ENCODE measurements at regions not wholly inside any gene's neighbourhood (a gene's known extent, or its start where the extent isn't known, plus 50 kb on each side); places are given as distances from the start of the nearest gene placed in this dataset.

DNA sequence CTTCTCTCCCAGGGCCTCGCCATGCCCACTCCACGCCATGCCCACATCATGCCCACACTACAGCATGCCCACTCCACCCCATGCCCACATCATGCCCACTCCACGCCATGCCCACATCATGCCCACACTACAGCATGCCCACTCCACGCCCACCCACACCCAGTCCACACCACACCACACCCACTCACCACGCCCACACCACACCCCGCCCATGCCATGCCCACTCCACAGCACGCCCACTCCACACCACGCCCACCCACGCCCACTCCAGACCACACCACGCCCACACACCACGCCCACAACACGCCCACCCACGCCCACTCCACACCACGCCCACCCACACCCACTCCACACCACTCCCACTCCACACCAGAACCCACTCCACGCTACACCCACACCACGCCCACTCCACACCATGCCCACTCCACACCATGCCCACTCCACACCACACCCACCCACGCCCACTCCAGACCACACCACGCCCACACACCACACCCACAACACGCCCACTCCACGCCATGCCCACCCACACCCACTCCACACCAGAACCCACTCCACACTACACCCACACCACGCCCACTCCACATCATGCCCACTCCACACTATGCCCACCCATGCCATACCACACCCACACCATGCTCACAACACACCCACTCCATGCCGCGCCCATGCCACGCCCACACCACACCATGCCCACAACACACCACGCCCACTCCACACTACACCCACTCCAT lies 88.6 kb downstream of the ERMARD start:
- ATAC-seq (ENCODE audit: low FRiP score in 2 of 2) (peak; percentile 18 to 47), DNase-seq (peak in 1 of 2 donors; percentile 57)
- 89 to 91% methylated on average over 25 of the region's 25 CpGs for WGBS, 2 donors
- Histone ChIP-seq H3K4me3 (no peak overlapping the region), H3K36me3 (no peaks in the 10 kb centered on the region), H3K9me3 (no peaks in the 10 kb centered on the region), H3K27ac (no peak overlapping the region), H3K4me1 (no peaks in the 10 kb centered on the region), H3K27me3 (no peaks in the 10 kb centered on the region)
- TF ChIP-seq EP300 (IDR thresholded peaks at IDR 0.05) (no peak), POLR2A (IDR thresholded peaks at IDR 0.05) (no peak), POLR2AphosphoS5 (IDR thresholded peaks at IDR 0.05) (no peak)
- TF ChIP-seq, protein P1, sequence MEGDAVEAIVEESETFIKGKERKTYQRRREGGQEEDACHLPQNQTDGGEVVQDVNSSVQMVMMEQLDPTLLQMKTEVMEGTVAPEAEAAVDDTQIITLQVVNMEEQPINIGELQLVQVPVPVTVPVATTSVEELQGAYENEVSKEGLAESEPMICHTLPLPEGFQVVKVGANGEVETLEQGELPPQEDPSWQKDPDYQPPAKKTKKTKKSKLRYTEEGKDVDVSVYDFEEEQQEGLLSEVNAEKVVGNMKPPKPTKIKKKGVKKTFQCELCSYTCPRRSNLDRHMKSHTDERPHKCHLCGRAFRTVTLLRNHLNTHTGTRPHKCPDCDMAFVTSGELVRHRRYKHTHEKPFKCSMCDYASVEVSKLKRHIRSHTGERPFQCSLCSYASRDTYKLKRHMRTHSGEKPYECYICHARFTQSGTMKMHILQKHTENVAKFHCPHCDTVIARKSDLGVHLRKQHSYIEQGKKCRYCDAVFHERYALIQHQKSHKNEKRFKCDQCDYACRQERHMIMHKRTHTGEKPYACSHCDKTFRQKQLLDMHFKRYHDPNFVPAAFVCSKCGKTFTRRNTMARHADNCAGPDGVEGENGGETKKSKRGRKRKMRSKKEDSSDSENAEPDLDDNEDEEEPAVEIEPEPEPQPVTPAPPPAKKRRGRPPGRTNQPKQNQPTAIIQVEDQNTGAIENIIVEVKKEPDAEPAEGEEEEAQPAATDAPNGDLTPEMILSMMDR (IDR thresholded peaks at IDR 0.05) = no peak

DNA sequence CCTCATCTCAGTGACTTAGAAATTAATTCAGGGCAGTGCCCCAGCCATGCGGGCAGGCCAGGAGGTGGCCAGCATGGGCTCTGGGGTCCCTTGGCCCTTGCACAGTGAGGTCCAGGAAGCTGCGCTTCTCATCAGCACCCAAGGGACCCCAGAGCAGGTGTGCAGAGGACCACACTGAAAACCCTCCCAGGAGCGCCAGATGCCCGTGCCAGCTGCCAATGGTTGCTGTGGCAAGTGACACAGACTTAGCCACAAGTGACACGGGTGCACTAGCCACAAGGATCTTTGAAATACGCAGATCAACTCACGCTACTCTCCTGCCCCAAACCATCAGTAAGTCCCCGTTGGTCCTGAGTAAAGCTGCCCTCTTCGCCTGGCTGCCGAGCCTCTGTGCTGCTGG lies 88.1 kb downstream of the ERMARD start:
- Histone ChIP-seq H3K27ac (no peak overlapping the region), H3K4me1 (no peaks in the 10 kb centered on the region), H3K36me3 (no peaks in the 10 kb centered on the region), H3K4me3 (no peak overlapping the region), H3K27me3 (no peaks in the 10 kb centered on the region), H3K9me3 (no peaks in the 10 kb centered on the region)
- ATAC-seq (ENCODE audit: low FRiP score in 2 of 2) (no peak), DNase-seq (no peak)
- TF ChIP-seq POLR2A (IDR thresholded peaks at IDR 0.05) = no peak
- 97 to 100% methylated on average over 2 to 10 of the region's 10 CpGs for WGBS, 2 donors

DNA sequence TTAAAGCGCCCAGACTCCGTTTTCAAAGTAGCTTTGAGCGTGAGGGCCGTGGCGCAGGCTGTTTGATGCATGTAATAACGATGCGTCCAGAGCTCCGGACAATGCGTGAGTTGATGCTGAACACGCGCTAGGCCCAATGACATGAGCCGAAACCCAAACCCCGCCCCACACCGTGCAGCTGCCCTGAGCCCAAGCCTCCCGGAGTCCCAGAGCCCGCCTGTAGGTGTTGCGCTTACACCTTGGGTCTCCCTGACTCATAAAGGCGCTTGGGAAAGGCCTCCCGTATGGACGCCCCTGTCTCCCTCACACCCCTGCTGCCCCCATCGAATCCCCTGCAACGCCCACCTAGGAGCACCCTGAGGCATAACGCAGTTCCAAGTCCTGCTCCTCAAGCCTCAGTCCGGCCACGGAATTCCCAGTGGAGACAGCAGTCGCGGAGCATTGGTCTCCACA lies 87.6 kb downstream of the ERMARD start:
- Histone ChIP-seq H3K27me3 (no peaks in the 10 kb centered on the region), H3K9me3 (no peaks in the 10 kb centered on the region), H3K4me1 (no peaks in the 10 kb centered on the region), H3K27ac (no peak overlapping the region), H3K4me3 (no peak overlapping the region), H3K36me3 (no peaks in the 10 kb centered on the region)
- TF ChIP-seq POLR2A (IDR thresholded peaks at IDR 0.05) (no peak), EP300 (IDR thresholded peaks at IDR 0.05) (no peak), POLR2AphosphoS5 (IDR thresholded peaks at IDR 0.05) (no peak)
- TF ChIP-seq, protein P1 (IDR thresholded peaks at IDR 0.05) = no peak
- DNase-seq (peak in 1 of 2 donors; percentile 58), ATAC-seq (ENCODE audit: low FRiP score in 2 of 2) (no peak)
- 93 to 95% methylated on average over 22 to 27 of the region's 27 CpGs for WGBS, 2 donors

DNA sequence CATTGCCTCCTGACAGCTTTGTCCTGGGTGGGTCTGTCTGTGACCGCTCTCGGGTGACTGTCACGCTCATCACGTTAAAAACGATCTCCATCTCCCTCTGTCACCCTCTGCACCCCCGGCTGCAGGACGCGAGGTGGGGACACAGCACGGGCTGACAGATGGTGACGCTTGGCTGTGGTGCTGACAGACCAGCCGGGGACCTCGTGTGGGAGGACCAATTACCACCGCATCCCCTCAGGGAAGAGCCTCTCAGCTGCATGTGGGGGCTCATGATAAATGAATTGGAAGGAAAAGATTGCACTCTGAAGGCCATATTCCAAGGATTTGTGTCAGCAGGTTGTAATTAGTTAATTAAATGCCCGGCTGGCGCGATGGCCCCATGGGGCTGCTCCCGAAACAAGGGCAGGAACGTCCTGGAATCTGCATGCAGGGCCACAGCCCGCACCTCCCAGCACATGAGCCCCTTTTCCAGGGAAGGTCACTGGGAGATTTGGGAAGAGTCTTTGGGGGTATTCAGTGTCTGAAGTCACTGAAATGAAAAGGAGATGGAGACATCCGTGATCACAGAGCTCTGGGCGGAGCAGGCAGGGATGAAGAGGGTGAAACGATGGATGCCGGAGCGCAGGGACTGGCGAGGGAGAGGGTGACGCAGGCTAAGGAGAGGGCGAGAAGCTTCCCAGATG lies 87.1 kb downstream of the ERMARD start:
- DNase-seq = peak in 1 of 2 donors; percentile 29

DNA sequence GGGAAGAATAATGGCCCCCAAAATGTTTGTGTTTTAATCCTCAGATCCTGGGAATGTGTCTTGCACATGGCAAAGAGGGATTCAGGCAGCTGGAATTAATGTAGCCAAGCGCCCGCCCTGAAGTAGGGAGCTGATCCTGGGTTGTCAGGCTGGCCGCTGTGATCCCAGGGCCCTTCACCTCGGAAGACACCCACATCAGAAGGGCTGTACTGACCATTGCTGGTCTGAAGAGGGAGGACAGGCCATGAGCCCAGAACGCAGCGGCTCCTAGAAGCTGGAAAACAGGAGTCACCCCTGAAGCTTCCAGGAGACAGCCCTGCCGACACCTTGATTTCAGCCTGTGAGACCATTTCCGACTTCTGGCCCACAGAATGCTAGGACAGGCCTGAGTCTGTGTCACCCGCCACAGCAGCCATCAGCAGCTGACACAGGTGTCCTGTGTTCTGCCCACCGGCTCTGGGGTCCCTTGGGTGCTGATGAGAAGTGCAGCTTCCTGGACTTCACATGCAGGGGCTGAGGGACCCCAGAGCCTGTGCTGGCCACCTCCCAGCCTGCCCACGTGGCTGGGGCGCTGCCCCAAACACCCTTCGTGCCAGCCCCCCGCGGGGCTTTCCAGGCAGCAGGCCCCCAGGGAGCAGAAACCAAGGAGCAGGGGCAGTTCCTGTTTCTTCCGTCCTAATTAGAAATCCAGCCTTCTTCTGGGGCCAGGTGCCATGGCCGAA lies 86.3 kb downstream of the ERMARD start:
- H3K27me3 ChIP-seq = no peaks in the 10 kb centered on the region
- no peak overlapping the region for H3K4me3 ChIP-seq
- peak in 1 of 2 donors; percentile 70 for DNase-seq
- no peak overlapping the region for H3K27ac ChIP-seq
- no peaks in the 10 kb centered on the region for H3K9me3 ChIP-seq
- ATAC-seq (ENCODE audit: low FRiP score in 2 of 2) = peak in 1 of 2 donors; percentile 52
- H3K36me3 ChIP-seq = no peaks in the 10 kb centered on the region
- TF ChIP-seq, protein P1 (IDR thresholded peaks at IDR 0.05) = no peak
- TF ChIP-seq EP300 (IDR thresholded peaks at IDR 0.05) = no peak
- TF ChIP-seq POLR2A (IDR thresholded peaks at IDR 0.05) = no peak
- no peak for TF ChIP-seq POLR2AphosphoS5 (IDR thresholded peaks at IDR 0.05)
- WGBS, 2 donors = 87% methylated on average over 11 to 17 of the region's 17 CpGs
- peaks cover 0 to 4% (median 1%) of the 10 kb centered on the region in 4 donors for H3K4me1 ChIP-seq

More for the DNA sequence above, 87.1 kb downstream of the ERMARD start:
- no peak overlapping the region for H3K27ac ChIP-seq
- no peaks in the 10 kb centered on the region for H3K36me3 ChIP-seq
- no peaks in the 10 kb centered on the region for H3K27me3 ChIP-seq
- H3K4me1 ChIP-seq = no peaks in the 10 kb centered on the region
- no peak for ATAC-seq (ENCODE audit: low FRiP score in 2 of 2)
- 86 to 90% methylated on average over 27 of the region's 27 CpGs for WGBS, 2 donors
- H3K9me3 ChIP-seq = no peaks in the 10 kb centered on the region
- TF ChIP-seq EP300 (IDR thresholded peaks at IDR 0.05) = no peak
- TF ChIP-seq POLR2AphosphoS5 (IDR thresholded peaks at IDR 0.05) = no peak
- TF ChIP-seq POLR2A (IDR thresholded peaks at IDR 0.05) = no peak
- no peak overlapping the region for H3K4me3 ChIP-seq

Measured in upper lobe of left lung (tissue), 6 donors.